Bronchial epithelial cell (primary cell): ENCODE measurements at regions not wholly inside any gene's neighbourhood (a gene's known extent, or its start where the extent isn't known, plus 50 kb on each side); places are given as distances from the start of the nearest gene placed in this dataset.
"Not testable (repeated sequence)": the region's sequence is repeated elsewhere in the genome, so short reads cannot be mapped to it uniquely, and the experiment has no call there.

Source experiments
- DNase-seq: peaks from one replicate; pipeline ENCODE4 v3.0.0-alpha.2; 2010; ENCODE audit warnings: low read depth
- FAIRE-seq: peaks from 2 replicates; lab custom pipeline; 2011; peaks lifted over from hg19 to GRCh38; lab: Jason Lieb, UNC
- H3K27me3 ChIP-seq: 2 replicates; pipeline ENCODE4 v1.5.1; 2011; ENCODE audit warnings: low read length; ENCODE audit not compliant: control insufficient read depth, insufficient read depth
- H3K36me3 ChIP-seq: 2 replicates; pipeline ENCODE4 v1.5.1; 2011; ENCODE audit warnings: low read length; ENCODE audit not compliant: control insufficient read depth, insufficient read depth
- H3K4me3 ChIP-seq: 2 replicates; pipeline ENCODE4 v1.5.1; 2011; ENCODE audit warnings: mild to moderate bottlenecking, low read depth, low read length, control low read depth
- CTCF ChIP-seq: IDR thresholded peaks from 2 replicates; pipeline ENCODE4 v1.5.1; 2011; ENCODE audit warnings: mild to moderate bottlenecking, moderate library complexity, low read length, control low read depth, inconsistent platforms; ENCODE audit not compliant: insufficient read depth, severe bottlenecking

GRCh38 chr1:30571380-30571779, 152.0 kb downstream of the MATN1 start:
- no peak overlapping the region for H3K4me3 ChIP-seq
- no peaks in the 10 kb centered on the region for H3K36me3 ChIP-seq
- no peaks in the 10 kb centered on the region for H3K27me3 ChIP-seq
- DNase-seq: no peak
- FAIRE-seq: no peak
- TF ChIP-seq CTCF: no peak

GRCh38 chr1:30569384-30569783, 154.0 kb downstream of the MATN1 start:
- Histone ChIP-seq H3K36me3 (no peaks in the 10 kb centered on the region), H3K4me3 (no peak overlapping the region), H3K27me3 (no peaks in the 10 kb centered on the region)
- TF ChIP-seq CTCF: no peak
- FAIRE-seq (no peak), DNase-seq (no peak)

- no peak for DNase-seq
- H3K4me3 ChIP-seq: no peak overlapping the region
- no peaks in the 10 kb centered on the region for H3K36me3 ChIP-seq
- no peak for FAIRE-seq
- no peaks in the 10 kb centered on the region for H3K27me3 ChIP-seq
- no peak for TF ChIP-seq CTCF
Observed at GRCh38 chr1:30562559-30562958, 160.8 kb downstream of the MATN1 start.

GRCh38 chr1:30551603-30552002, 171.8 kb downstream of the MATN1 start:
- H3K36me3 ChIP-seq: no peaks in the 10 kb centered on the region
- no peak overlapping the region for H3K4me3 ChIP-seq
- H3K27me3 ChIP-seq: no peaks in the 10 kb centered on the region
- no peak for TF ChIP-seq CTCF
- DNase-seq (no peak), FAIRE-seq (peak; percentile 18)

GRCh38 chr1:30550365-30551220, 172.8 kb downstream of the MATN1 start:
- H3K36me3 ChIP-seq: no peaks in the 10 kb centered on the region
- DNase-seq (no peak), FAIRE-seq (no peak)
- TF ChIP-seq CTCF: no peak
- no peaks in the 10 kb centered on the region for H3K27me3 ChIP-seq
- no peak overlapping the region for H3K4me3 ChIP-seq

GRCh38 chr1:30549872-30550271, 173.5 kb downstream of the MATN1 start:
- not testable (repeated sequence) for DNase-seq, FAIRE-seq, H3K27me3 ChIP-seq, H3K36me3 ChIP-seq, H3K4me3 ChIP-seq
